HG02571 (cell line): ENCODE measurements at regions not wholly inside any gene's neighbourhood (a gene's known extent, or its start where the extent isn't known, plus 50 kb on each side); places are given as distances from the start of the nearest gene placed in this dataset.

Source experiments
- ATAC-seq: cut with Tn5 transposase; IDR thresholded peaks from one replicate; pipeline ENCODE4 v1.9.1; 2021; ENCODE audit warnings: mild to moderate bottlenecking, moderate library complexity; ENCODE audit not compliant: unreplicated experiment

DNA sequence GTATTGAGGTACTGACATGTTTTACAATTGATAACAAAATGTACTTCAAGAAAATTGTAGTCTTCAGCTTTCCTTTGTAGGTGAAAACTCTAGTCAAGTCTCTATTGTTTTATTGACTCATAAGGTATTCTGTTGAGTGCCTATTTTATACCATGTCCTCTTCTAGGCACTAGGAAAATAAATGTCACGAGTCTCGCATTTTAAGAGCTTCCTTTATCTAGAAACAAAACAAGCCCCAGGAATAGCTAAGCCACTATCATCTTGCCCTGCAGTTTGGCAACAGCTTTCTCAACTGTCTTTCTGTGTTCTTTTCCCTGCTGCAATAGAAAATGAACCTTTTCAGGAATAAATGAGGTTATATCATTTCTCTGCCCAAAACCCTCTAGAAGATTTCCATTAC is 288.5 kb upstream of the NEGR1 start:
- ATAC-seq: no peak

DNA sequence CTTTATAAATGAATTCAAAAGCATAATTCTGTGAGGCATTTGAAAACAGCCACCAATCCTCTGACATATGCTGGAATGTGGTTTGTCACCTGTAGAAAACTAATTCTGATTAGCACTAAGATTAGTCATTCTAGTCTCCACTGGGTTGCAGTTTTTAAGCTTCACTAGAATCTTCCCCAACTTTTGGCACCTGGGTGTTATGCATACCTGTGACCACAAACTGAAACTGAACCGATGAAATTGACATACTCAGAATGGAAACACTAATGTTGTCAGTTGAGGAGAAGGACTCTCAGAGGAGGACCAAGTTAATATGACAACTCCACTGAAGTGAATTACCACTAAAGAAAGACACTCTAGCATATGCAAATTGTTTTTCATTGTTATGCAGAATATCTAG is 285.8 kb upstream of the NEGR1 start:
- ATAC-seq: no peak

DNA sequence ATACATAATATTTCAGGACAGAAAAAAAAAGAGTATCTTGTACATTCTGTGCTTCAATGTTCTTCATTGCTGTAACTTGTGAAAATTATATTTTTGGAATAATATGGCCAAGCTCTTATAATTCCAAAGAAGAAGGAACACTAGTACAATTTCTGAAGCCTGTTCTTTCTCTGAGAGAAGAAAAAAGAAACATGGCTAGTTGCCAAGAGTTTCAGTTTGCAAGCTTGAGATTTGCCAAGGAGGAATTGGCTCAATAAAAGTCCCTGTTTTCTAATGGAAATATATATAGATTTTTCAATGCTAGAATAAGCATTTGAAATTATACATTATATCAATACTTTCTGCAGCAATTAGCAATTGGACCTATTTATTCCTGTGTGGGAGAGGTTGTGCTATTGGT is 285.2 kb upstream of the NEGR1 start:
- ATAC-seq: no peak

- no peak for ATAC-seq
Measured at GRCh38 chr1:72564749-72565148, 282.4 kb upstream of the NEGR1 start.

GRCh38 chr1:72557446-72558049 is 275.2 kb upstream of the NEGR1 start:
- no peak for ATAC-seq

GRCh38 chr1:72547412-72547811 is 265.1 kb upstream of the NEGR1 start:
- no peak for ATAC-seq

GRCh38 chr1:72540674-72541073 is 258.3 kb upstream of the NEGR1 start:
- ATAC-seq: no peak

DNA sequence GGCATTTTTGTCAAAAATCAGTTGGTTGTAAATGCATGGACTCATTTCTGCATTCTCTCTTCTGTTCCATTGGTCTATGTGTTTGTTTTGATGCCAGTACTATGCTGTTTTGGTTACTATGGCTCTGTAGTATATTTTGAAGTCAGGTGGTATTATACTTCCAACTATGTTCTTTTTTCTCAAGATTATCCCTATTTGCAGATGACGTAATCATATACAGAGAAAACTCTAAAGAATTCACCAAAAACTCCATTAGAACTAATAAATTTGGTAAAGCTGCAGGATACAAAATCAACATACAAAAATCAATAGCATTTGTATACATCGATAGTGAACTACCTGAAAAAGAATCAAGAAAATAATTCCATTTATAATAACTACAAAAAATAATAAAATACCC is 253.1 kb upstream of the NEGR1 start:
- ATAC-seq: no peak

DNA sequence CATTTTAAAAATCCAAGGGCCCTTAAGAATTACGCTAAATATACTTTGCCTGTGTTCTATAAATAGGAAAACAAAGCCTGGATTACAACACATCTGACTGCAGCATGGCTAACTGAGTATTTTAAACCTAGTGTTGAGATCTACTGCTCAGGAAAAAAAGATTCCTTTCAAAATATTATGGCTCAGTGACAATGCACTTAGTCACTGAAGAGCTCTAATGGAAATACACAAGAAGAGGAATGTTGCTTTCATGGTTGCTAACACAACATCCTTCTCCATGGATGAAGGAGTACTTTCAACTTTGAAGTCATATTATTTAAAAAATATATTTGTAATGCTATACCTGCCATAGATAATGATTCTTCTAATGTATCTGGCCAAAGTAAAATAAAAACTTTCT is 248.3 kb upstream of the NEGR1 start:
- no peak for ATAC-seq

DNA sequence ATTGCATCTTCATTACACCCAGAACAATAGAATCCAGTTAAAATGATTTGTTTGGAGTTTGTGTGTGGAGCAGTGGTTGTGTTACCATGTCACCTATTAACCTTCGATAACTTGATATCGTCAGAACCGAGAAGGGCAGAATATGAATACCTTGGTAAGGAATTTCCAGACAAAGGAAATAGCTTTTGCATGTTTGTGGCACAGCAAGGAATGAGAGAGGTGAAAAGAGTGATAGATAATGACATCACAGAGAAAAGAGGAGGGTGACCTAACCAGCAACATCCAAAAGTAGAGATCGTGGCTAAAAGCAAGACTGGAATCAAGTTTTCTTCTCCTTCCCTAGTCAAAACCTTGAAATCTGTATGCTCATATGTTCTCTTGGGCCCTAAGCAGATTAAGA is 244.6 kb upstream of the NEGR1 start:
- no peak for ATAC-seq

GRCh38 chr1:72524021-72524420 is 241.7 kb upstream of the NEGR1 start:
- ATAC-seq: no peak

- no peak for ATAC-seq
Measured at GRCh38 chr1:72521659-72522058, 239.3 kb upstream of the NEGR1 start.

DNA sequence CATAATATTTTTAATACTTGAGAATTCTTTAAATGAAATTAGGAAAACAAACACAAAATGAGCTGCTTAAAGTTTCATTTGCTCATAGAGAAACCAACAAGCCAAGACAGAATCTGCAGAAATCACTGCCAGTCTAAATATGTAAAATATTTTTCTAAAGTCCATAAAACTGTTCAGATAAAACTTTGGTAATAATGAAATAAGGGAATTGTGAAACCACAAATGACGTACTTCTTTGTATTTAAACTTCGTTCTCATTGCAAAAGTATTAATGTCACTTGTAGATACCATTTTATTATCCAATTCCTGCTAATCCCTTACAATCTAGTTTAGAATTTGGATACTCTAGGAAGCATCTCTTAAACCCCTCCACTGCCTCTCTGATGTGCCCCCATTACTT is 234.5 kb upstream of the NEGR1 start:
- ATAC-seq: no peak

DNA sequence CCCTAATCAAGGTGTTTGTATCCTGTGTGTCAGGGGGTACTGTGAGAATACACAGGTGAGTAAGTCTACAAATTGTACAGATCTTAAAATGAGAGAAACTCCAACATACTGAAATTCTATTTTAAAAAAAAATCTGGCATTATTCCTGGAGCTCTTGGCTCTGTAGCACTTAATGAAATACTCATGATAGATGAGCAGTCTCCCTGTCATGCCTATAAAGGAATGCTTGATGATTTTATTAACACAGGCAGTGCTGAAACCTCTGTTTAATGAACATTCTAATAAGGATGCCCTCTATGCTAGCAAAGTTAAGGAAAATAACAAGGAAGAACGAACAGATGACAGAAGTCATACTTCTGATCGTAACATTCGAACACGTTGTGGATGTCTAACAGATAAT is 233.9 kb upstream of the NEGR1 start:
- ATAC-seq: no peak

DNA sequence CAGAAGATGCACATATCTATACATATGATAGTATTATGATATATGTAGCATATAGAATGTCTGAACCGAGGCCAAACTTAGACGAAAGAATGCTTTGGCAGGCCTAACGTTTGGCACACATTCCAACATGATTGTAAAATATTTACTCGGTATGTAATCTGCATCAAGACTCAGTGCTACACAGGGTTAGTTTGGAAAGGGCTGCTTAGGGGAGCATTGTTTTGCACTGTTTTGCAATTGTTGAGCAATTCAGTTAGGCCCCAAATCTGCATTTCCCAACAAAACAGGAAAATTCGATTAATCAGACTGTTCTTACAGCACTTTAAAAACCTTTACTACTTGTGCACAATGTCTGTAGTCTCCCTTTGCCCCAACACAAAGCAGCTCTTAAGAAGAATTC is 216.0 kb upstream of the NEGR1 start:
- no peak for ATAC-seq

DNA sequence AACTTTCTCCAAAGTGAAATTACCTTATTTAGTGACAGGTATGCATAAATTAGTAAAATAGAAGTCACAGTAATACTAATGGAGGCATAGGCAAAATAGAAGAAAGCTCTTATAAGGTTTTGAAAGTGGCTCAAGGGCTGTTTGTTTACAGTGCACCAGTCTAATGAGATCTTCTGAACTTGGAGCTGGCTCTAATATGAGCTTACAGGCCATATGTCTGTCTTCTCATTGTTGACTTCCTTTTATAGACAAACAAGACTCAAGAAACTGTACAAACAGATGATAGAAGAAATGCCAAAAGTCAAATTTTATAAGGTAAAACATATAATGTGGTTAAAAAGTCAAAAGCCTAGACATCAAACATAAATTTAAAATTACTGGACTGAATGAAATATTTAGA is 207.5 kb upstream of the NEGR1 start:
- ATAC-seq: no peak

DNA sequence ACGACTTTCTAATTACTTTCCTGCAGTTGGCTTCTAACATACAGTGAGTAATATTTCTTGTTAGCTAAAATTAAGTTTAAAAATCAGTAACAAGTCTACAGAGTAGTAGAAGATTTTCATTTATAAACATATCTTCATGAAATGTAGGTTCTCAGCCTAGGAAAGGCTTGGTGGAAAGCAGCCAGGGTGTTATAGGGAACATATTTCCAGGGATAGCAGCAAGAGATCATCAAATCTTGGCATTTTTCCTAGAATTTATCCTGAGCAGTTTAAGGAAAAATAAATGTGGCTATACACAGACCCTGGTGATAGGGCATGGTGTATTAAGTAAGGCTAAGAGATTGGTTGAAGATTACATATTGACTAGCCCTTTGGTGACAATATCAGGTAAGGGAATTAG is 203.5 kb upstream of the NEGR1 start:
- ATAC-seq: no peak

GRCh38 chr1:72483846-72484357 is 201.6 kb upstream of the NEGR1 start:
- ATAC-seq: no peak

- ATAC-seq: no peak
Measured at GRCh38 chr1:72482736-72483413, 200.5 kb upstream of the NEGR1 start.

DNA sequence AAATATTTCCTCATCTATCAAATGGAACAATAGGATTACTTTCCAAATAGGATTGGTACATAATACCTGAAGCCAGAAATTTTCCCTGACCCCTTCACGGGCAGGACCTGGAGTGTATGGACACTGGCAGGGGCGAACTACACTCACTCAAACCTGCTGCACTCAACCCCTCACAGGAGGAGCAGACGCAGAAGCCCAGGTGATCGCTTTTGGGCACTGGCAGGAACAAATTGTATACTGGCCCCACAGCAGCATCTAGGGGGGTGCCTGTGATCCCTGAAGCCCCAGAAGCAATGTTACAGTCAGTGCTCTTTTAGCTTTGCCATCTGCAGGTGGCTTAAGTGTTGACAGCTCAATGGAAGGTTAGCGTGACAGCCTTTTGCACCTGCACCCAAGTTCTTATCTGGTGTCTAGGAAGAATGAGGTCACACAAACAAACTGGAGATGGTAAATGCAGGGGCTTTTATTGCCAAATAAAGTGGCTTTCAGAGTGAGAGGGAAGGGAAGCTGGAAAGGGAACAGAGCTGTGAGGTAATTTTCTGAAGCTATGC is 199.2 kb upstream of the NEGR1 start:
- no peak for ATAC-seq

- ATAC-seq: no peak
Measured at GRCh38 chr1:72466376-72466775, 184.0 kb upstream of the NEGR1 start.

- ATAC-seq: no peak
Measured at GRCh38 chr1:72462186-72462905, 180.0 kb upstream of the NEGR1 start.
